ENCODE measurements at regions not wholly inside any gene's neighbourhood (a gene's known extent, or its start where the extent isn't known, plus 50 kb on each side); places are given as distances from the start of the nearest gene placed in this dataset.

DNA sequence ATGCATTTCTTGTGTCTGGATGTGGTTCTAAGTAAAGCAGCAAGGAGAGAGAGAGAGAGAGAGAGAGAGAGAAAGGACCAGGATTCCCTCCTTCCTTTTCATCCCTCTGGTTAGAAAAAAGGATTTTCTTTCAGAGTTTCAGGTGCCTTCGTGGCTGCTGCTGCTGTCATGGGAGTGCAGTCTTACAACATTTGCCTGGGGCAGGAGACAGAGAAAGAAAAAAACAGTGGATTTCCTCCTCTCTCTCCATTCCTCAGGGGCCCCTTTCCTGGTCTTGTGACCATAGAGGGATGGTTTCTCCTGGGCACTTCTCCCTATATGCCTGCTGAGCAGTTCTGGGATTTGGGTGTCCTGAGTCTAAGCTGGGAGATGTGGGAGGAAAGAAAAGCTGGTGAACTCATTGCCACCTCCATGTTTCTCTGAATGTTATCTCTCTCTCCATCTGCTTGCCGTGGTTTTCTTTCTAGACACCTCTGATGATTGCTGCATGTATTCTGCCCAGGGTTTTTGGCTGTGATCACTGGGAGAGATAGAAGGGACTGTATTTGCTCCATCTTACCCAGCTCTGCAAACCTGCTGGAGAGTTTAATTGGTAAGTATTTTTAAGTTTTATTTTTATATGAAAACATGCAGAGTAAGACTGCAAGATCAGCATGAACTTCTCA lies 142.4 kb upstream of the RGMA start:
- TF ChIP-seq ZNF274 (IDR thresholded peaks at IDR 0.05; ENCODE audit: low read depth, low read length) = no peak
- no peak overlapping the region for H3K4me3 ChIP-seq (ENCODE audit: low read length)

DNA sequence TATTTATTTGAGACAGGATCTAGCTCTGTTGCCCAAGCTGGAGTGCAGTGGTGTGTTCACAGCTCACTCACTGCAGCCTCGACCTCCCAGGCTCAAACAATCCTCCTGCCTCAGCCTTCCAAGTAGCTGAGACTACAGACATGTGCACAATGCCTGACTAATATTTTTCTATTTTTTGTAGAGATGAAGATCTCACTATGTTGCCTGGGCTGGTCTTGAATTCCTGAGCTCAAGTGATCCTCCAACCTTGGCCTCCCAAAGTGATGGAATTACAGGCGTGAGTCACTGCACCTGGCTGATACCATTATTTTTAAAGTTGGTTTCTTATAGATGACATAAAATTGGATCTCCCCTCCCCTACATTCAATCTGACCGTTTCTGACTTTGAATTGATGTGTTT lies 139.5 kb upstream of the RGMA start:
- no peak overlapping the region for H3K4me3 ChIP-seq (ENCODE audit: low read length)
- no peak for TF ChIP-seq ZNF274 (IDR thresholded peaks at IDR 0.05; ENCODE audit: low read depth, low read length)

DNA sequence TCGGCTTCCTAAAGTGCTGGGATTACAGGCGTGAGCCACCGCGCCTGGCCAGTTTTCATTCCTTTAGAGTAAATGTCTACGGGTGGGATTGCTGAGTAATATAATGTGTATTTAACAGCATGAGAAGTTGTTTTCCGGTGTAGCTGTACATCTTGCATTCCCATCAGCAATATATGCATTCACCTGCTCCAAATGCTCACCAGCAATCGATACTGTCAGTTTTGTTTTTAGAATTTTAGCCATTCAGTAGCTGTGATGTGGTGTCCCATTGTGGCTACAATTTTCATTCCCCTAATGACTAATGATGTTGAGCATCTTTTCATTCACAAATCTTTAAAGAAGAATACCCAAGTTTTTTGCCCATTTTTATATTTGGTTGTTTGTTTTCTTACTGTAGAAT lies 134.8 kb upstream of the RGMA start:
- no peak for TF ChIP-seq ZNF274 (IDR thresholded peaks at IDR 0.05; ENCODE audit: low read depth, low read length)
- H3K4me3 ChIP-seq (ENCODE audit: low read length) = no peak overlapping the region

DNA sequence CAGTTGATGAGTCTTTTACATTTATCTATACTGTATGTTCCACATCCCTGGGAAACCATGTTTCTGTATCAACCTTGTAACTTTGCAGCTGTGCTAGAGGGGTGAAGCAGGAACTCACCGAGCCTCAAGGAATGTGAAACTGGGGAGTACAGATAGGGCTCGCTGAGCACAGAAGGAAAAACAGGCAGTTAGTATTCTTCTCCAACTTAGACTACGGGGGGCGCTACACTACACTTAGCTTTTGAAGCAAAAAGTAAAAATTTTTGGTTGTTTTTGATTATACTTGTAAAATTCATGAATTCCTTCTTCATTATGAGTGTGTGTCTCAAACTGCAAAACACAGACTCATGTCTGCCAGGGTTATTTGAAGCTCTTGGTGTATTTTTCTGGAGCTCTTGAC lies 132.7 kb upstream of the RGMA start:
- H3K4me3 ChIP-seq (ENCODE audit: low read length) = no peak overlapping the region
- no peak for TF ChIP-seq ZNF274 (IDR thresholded peaks at IDR 0.05; ENCODE audit: low read depth, low read length)

DNA sequence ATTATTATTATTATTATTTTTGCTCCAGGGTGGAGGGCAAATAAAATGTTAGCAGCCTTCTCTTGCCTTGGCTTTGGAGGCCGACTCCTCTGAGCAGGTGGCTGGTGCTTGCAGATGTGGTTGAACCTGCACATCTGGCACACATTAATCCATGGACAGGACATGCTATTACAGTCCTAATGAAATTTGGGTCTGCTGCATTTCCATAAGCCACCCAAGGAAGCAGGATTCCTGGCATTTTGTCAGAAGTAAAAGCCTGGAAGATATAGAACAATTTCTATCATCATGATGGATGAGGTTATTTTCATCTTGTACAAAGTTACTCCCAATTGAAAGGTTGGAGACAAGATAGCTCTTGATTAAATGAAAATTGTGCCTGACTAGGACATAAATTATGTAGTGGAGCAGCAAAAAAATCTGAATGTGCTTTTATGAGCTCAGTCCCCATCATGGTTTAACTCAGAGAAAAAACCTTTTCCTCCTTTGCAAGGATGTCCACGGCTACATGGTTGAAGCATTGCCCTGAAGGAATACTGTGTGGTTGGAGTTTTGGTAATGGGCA lies 130.9 kb upstream of the RGMA start:
- TF ChIP-seq ZNF274 (IDR thresholded peaks at IDR 0.05; ENCODE audit: low read depth, low read length) = no peak
- H3K4me3 ChIP-seq (ENCODE audit: low read length) = no peak overlapping the region

- no peak for TF ChIP-seq ZNF274 (IDR thresholded peaks at IDR 0.05; ENCODE audit: low read depth, low read length)
Observed at GRCh38 chr15:93217343-93217742, 128.3 kb upstream of the RGMA start.

GRCh38 chr15:93214106-93214505 lies 125.1 kb upstream of the RGMA start:
- TF ChIP-seq ZNF274 (IDR thresholded peaks at IDR 0.05; ENCODE audit: low read depth, low read length) = no peak

More at GRCh38 chr15:93217343-93217742, 128.3 kb upstream of the RGMA start:
- no peak overlapping the region for H3K4me3 ChIP-seq (ENCODE audit: low read length)

DNA sequence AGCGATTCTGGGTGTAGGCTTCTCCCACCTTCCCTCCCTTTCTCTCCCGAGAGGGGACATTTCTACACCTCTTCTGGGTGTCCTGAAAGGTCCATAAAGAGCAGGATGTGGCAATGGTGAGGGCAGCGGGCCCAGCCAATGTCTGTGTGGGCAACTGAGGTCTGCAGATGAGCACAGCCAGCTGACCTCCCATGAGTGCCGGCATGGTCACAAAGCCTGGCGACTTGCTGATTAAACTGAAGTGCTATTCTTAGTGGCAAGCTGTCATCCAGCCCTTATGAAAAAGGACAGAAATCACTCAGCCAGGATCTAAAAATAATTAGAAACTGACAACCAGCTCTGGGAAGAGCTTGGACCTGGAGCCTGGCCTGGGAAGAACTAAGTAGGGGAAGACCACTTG lies 124.3 kb upstream of the RGMA start:
- no peak overlapping the region for H3K4me3 ChIP-seq (ENCODE audit: low read length)
- no peak for TF ChIP-seq ZNF274 (IDR thresholded peaks at IDR 0.05; ENCODE audit: low read depth, low read length)

More at GRCh38 chr15:93214106-93214505, 125.1 kb upstream of the RGMA start:
- H3K4me3 ChIP-seq (ENCODE audit: low read length) = no peak overlapping the region

- no peak for TF ChIP-seq ZNF274 (IDR thresholded peaks at IDR 0.05; ENCODE audit: low read depth, low read length)
- no peak overlapping the region for H3K4me3 ChIP-seq (ENCODE audit: low read length)
Observed at GRCh38 chr15:93212578-93212977, 123.6 kb upstream of the RGMA start.

GRCh38 chr15:93210995-93211394 lies 122.0 kb upstream of the RGMA start:
- no peak overlapping the region for H3K4me3 ChIP-seq (ENCODE audit: low read length)
- TF ChIP-seq ZNF274 (IDR thresholded peaks at IDR 0.05; ENCODE audit: low read depth, low read length) = no peak

- no peak for TF ChIP-seq ZNF274 (IDR thresholded peaks at IDR 0.05; ENCODE audit: low read depth, low read length)
- H3K4me3 ChIP-seq (ENCODE audit: low read length) = no peak overlapping the region
Observed at GRCh38 chr15:93209690-93210445, 120.9 kb upstream of the RGMA start.

- TF ChIP-seq ZNF274 (IDR thresholded peaks at IDR 0.05; ENCODE audit: low read depth, low read length) = no peak
- H3K4me3 ChIP-seq (ENCODE audit: low read length) = no peak overlapping the region
Observed at GRCh38 chr15:93206893-93207292, 117.9 kb upstream of the RGMA start.

DNA sequence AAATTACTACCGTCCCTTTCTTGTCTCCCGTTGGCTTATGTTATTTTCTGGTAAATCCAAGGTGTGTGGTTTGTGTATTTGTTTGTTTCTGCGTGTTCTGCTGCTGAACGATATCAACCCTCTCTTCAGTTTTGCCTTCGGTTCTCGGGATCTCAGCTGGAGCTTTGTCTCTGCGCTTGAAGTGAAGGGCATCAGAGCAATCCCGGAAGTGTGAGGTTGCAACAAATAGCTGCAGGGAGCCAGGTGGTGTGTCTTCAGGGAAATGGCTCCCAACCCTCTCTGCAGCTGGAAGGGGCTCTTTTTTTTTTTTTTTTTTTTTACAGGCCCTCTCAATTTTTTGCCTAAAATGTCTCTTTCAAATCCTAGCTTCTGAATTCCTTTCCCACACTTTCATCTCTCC lies 116.4 kb upstream of the RGMA start:
- TF ChIP-seq ZNF274 (IDR thresholded peaks at IDR 0.05; ENCODE audit: low read depth, low read length) = no peak
- H3K4me3 ChIP-seq (ENCODE audit: low read length) = no peak overlapping the region

DNA sequence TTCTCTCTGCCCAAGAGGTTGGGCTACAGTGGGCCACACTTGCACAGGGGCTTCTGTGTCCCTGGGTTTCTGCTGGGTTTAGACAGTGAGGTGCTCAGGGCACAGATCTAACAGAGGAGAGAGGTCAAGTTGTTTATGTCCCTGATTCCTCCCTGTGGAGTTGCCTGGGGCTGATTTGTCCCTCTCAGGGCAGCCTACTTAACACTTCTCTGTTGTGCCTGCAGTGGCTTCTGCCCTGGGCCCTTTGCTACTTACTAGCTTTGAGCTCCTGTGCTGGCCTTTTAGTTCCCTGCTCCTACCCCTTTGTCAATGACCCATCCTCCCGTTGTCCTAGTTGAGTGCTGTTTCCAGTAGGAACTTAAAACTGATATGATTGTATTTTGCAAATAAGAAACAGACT lies 114.0 kb upstream of the RGMA start:
- no peak overlapping the region for H3K4me3 ChIP-seq (ENCODE audit: low read length)
- no peak for TF ChIP-seq ZNF274 (IDR thresholded peaks at IDR 0.05; ENCODE audit: low read depth, low read length)

DNA sequence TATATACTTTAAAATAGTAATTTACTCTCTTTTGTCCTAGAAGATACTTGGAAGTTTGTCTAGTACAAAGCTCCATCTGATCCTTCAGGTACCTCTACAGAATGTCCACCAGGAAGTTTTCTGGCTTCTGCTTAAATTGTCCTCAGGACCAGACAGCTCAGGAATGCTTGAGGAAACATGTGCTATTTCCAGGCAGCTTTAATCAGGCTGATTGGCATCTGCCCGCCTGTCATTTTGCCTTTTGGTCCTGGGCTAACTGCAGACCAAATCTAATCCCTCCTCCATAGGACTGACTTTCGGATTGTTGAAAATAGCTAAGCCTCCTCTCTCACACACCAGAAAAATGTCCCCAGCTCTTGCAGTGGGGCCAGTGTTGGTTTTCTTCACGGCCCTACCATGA lies 113.4 kb upstream of the RGMA start:
- H3K4me3 ChIP-seq (ENCODE audit: low read length) = no peak overlapping the region
- TF ChIP-seq ZNF274 (IDR thresholded peaks at IDR 0.05; ENCODE audit: low read depth, low read length) = no peak

Measured in GM08714 (cell line).